Loucy (cell line): ENCODE measurements at regions not wholly inside any gene's neighbourhood (a gene's known extent, or its start where the extent isn't known, plus 50 kb on each side); places are given as distances from the start of the nearest gene placed in this dataset.

Experiments used
- H2AFZ ChIP-seq: fragments of 200-600 bp; sonication (generic); 2 replicates; pipeline ENCODE4 v1.6.0; 2016; ENCODE audit warnings: antibody characterized with exemption, mild to moderate bottlenecking, low read length, moderate library complexity
- H3F3A ChIP-seq: fragments of 200-600 bp; 2 replicates; pipeline ENCODE4 v1.6.0; 2016; ENCODE audit warnings: antibody characterized with exemption, low read depth, mild to moderate bottlenecking
- H3K27me3 ChIP-seq: fragments of 200-600 bp; sonication (generic); 2 replicates; pipeline ENCODE4 v1.6.1; 2014; ENCODE audit warnings: low read length, mild to moderate bottlenecking; ENCODE audit not compliant: insufficient read depth, poor library complexity, severe bottlenecking
- H3K36me3 ChIP-seq: fragments of 200-600 bp; sonication (generic); 2 replicates; pipeline ENCODE4 v1.6.1; 2016; ENCODE audit warnings: low read length; ENCODE audit not compliant: insufficient read depth
- H3K4me1 ChIP-seq: fragments of 200-600 bp; sonication (generic); 2 replicates; pipeline ENCODE4 v1.5.1; 2014; ENCODE audit warnings: low read length, mild to moderate bottlenecking; ENCODE audit not compliant: insufficient read depth, poor library complexity, severe bottlenecking
- H3K4me2 ChIP-seq: fragments of 200-600 bp; sonication (generic); 2 replicates; pipeline ENCODE4 v1.6.0; 2014; ENCODE audit warnings: antibody characterized with exemption, low read length, low read depth, mild to moderate bottlenecking; ENCODE audit not compliant: poor library complexity, severe bottlenecking
- H3K4me3 ChIP-seq: fragments of 200-600 bp; sonication (generic); 2 replicates; pipeline ENCODE4 v1.5.1; 2014; ENCODE audit warnings: low read length, mild to moderate bottlenecking, mixed read lengths; ENCODE audit not compliant: poor library complexity, severe bottlenecking
- H3K79me2 ChIP-seq: fragments of 200-600 bp; sonication (generic); 2 replicates; pipeline ENCODE4 v1.6.1; 2014; ENCODE audit warnings: low read length; ENCODE audit not compliant: insufficient read depth
- H3K9ac ChIP-seq: fragments of 200-600 bp; sonication (generic); 2 replicates; pipeline ENCODE4 v1.6.0; 2014; ENCODE audit warnings: mild to moderate bottlenecking, low read depth, low read length, moderate library complexity; ENCODE audit not compliant: poor library complexity, severe bottlenecking
- H3K9me2 ChIP-seq: fragments of 200-600 bp; sonication (generic); replicated peaks from 2 replicates; pipeline ENCODE4 v1.6.1; 2016; ENCODE audit warnings: low read depth, low read length, mixed read lengths
- H3K9me3 ChIP-seq: fragments of 200-600 bp; sonication (generic); 2 replicates; pipeline ENCODE4 v1.6.1; 2014; ENCODE audit warnings: mild to moderate bottlenecking, antibody characterized with exemption, low read length, low read depth; ENCODE audit not compliant: insufficient read depth
- H4K20me1 ChIP-seq: fragments of 200-600 bp; sonication (generic); 2 replicates; pipeline ENCODE4 v1.6.0; 2014; ENCODE audit warnings: antibody characterized with exemption, low read length, mild to moderate bottlenecking; ENCODE audit not compliant: insufficient read depth, poor library complexity, severe bottlenecking
- CTCF ChIP-seq: fragments of 200-600 bp; sonication (generic); conservative IDR thresholded peaks from 2 replicates; pipeline ENCODE4 v1.5.1; 2014; ENCODE audit warnings: mild to moderate bottlenecking, antibody characterized with exemption, low read length
- EZH2phosphoT487 ChIP-seq: fragments of 200-600 bp; IDR thresholded peaks from 2 replicates; pipeline ENCODE4 v1.6.1; 2018; ENCODE audit warnings: antibody characterized with exemption, mild to moderate bottlenecking, moderate library complexity, borderline replicate concordance

- H3K9me2 ChIP-seq = no peaks in the 10 kb centered on the region
- H3K9ac ChIP-seq = no peak overlapping the region
- no peaks in the 10 kb centered on the region for H3K27me3 ChIP-seq
- no peaks in the 10 kb centered on the region for H3K9me3 ChIP-seq
- H3K4me3 ChIP-seq = no peak overlapping the region
- H3K4me2 ChIP-seq = no peak overlapping the region
- H3K36me3 ChIP-seq = no peaks in the 10 kb centered on the region
- H3K79me2 ChIP-seq = no peaks in the 10 kb centered on the region
- no peaks in the 10 kb centered on the region for H3K4me1 ChIP-seq
- no peaks in the 10 kb centered on the region for H3F3A ChIP-seq
- H4K20me1 ChIP-seq = no peaks in the 10 kb centered on the region
- no peak overlapping the region for H2AFZ ChIP-seq
- TF ChIP-seq EZH2phosphoT487 (no peak), CTCF (no peak)
These were observed 527.5 kb downstream of the TMA16 start for GRCh38 chr4:164021947-164022346.

- Histone ChIP-seq H3K4me3 (no peak overlapping the region), H3F3A (no peaks in the 10 kb centered on the region), H3K79me2 (no peaks in the 10 kb centered on the region), H3K4me1 (no peaks in the 10 kb centered on the region), H3K9me3 (no peaks in the 10 kb centered on the region), H2AFZ (peak overlapping the region; percentile 86; the same call in 1 of the 2 replicates), H3K4me2 (no peak overlapping the region), H3K27me3 (no peaks in the 10 kb centered on the region), H3K36me3 (no peaks in the 10 kb centered on the region), H3K9me2 (no peaks in the 10 kb centered on the region), H3K9ac (no peak overlapping the region), H4K20me1 (no peaks in the 10 kb centered on the region)
- TF ChIP-seq CTCF (peak; percentile 47), EZH2phosphoT487 (no peak)
These were observed 528.7 kb downstream of the TMA16 start for GRCh38 chr4:164023214-164023613.

GRCh38 chr4:164027805-164028204 lies 533.3 kb downstream of the TMA16 start:
- H3F3A ChIP-seq = no peaks in the 10 kb centered on the region
- H3K27me3 ChIP-seq = no peaks in the 10 kb centered on the region
- H4K20me1 ChIP-seq = no peaks in the 10 kb centered on the region
- no peak for TF ChIP-seq EZH2phosphoT487
- TF ChIP-seq CTCF = no peak
- H3K9me3 ChIP-seq = no peaks in the 10 kb centered on the region
- no peaks in the 10 kb centered on the region for H3K4me1 ChIP-seq
- H3K9ac ChIP-seq = no peak overlapping the region
- no peak overlapping the region for H3K4me3 ChIP-seq
- no peaks in the 10 kb centered on the region for H3K36me3 ChIP-seq
- H3K4me2 ChIP-seq = no peak overlapping the region
- H3K9me2 ChIP-seq = no peaks in the 10 kb centered on the region
- H3K79me2 ChIP-seq = no peaks in the 10 kb centered on the region
- no peak overlapping the region for H2AFZ ChIP-seq
